Transverse colon (tissue), 4 donors: ENCODE measurements at regions not wholly inside any gene's neighbourhood (a gene's known extent, or its start where the extent isn't known, plus 50 kb on each side); places are given as distances from the start of the nearest gene placed in this dataset.

Experiments
- DNase-seq: peaks from one replicate; pipeline ENCODE4 v3.0.0-alpha.2; 2019
- H3K27ac ChIP-seq, 4 donors: fragments of 200-600 bp; sonication (generic); 2 replicates each; pipeline ENCODE4 v1.5.1; 2016 to 2018; ENCODE audit warnings: inconsistent platforms in 4 of 4
- H3K27me3 ChIP-seq: fragments of 200-600 bp; sonication (generic); 2 replicates; pipeline ENCODE4 v1.5.1; 2017; ENCODE audit warnings: inconsistent platforms
- H3K36me3 ChIP-seq, 4 donors: fragments of 200-600 bp; sonication (generic); 2 replicates each; pipeline ENCODE4 v1.5.1; 2017 to 2019; ENCODE audit warnings: inconsistent platforms in 4 of 4
- H3K4me1 ChIP-seq, 4 donors: fragments of 200-600 bp; sonication (generic); 2 replicates each; pipeline ENCODE4 v1.5.1; 2017 to 2020; ENCODE audit warnings: inconsistent platforms in 4 of 4
- H3K4me3 ChIP-seq, 4 donors: fragments of 200-600 bp; sonication (generic); 1 replicate in 1 of 4; 2 replicates in 3 of 4; pipeline versions ENCODE4 v1.5.1 to v1.6.1; 2017 to 2019; ENCODE audit warnings: inconsistent platforms in 4 of 4
- H3K9me3 ChIP-seq, 2 donors: fragments of 200-600 bp; sonication (generic); 2 replicates each; pipeline ENCODE4 v1.5.1; 2017 to 2019; ENCODE audit warnings: inconsistent platforms in 2 of 2
- CTCF ChIP-seq, 5 experiments: fragments of 200-600 bp in 3 of 5; fragments of 450-650 bp in 2 of 5; sonication (generic) in 3 of 5; IDR thresholded peaks; 1 replicate in 2 of 5; 2 replicates in 3 of 5; pipeline ENCODE4 v1.5.1; 2016 to 2017; ENCODE audit warnings: antibody characterized with exemption in 5 of 5, inconsistent platforms in 3 of 5, mild to moderate bottlenecking in 2 of 5, moderate library complexity in 1 of 5
- EP300 ChIP-seq: sonication (generic); formaldehyde crosslinking; IDR thresholded peaks from one replicate; pipeline ENCODE4 v1.6.1; 2017; ENCODE audit warnings: antibody characterized with exemption, low read depth
- POLR2A ChIP-seq: fragments of 450-650 bp; IDR thresholded peaks from one replicate; pipeline ENCODE4 v1.6.1; 2016; ENCODE audit warnings: antibody characterized with exemption, mild to moderate bottlenecking, moderate library complexity
- POLR2AphosphoS5 ChIP-seq, 3 donors: sonication (generic); formaldehyde crosslinking; IDR thresholded peaks; one replicate each; pipeline ENCODE4 v1.6.1; 2016; ENCODE audit warnings: antibody characterized with exemption in 3 of 3
- WGBS, 2 donors: methylation state at CpG; one replicate each; pipeline ENCODE4 v1.1.5; 2018; ENCODE audit warnings: low coverage in 1 of 2; 5-methylcytosine and 5-hydroxymethylcytosine counted together
- in situ Hi-C, 4 donors: fragments of 200-750 bp; cut with MboI; loops; one replicate each; pipeline versions ENCODE4 v1.15.0 to v1.15.1; 2017; ENCODE audit warnings: low sequenced_read_pairs in 3 of 4, low pct_ligation_motif_present in 1 of 4, low pct_unique_long_range_greater_than_20kb in 1 of 4
- intact Hi-C: fragments of 100-400 bp; cut with DNase I; formaldehyde crosslinking; loops from one replicate; pipeline ENCODE4 v1.15.1; 2023; ENCODE audit warnings: low total_unique reads

GRCh38 chr2:62296034-62296831 lies 100.3 kb downstream of the B3GNT2 start:
- in situ Hi-C loops (no loop called here), intact Hi-C loops (no loop called here)
- Histone ChIP-seq H3K4me3 (no peak overlapping the region), H3K27me3 (no peaks in the 10 kb centered on the region), H3K9me3 (no peaks in the 10 kb centered on the region), H3K4me1 (peaks cover 21 to 53% (median 39%) of the 10 kb centered on the region in 4 donors), H3K27ac (no peak overlapping the region), H3K36me3 (no peaks in the 10 kb centered on the region)
- TF ChIP-seq EP300 (no peak), CTCF (IDR thresholded peaks at IDR 0.05) (no peak), POLR2A (no peak), POLR2AphosphoS5 (IDR thresholded peaks at IDR 0.05) (no peak)
- DNase-seq, result no peak
- 73 to 84% methylated on average over 7 to 19 of the region's 19 CpGs for WGBS, 2 donors

GRCh38 chr2:62293490-62294271 lies 97.8 kb downstream of the B3GNT2 start:
- peak overlapping the region in 1 of 4 donors; percentile 25 for H3K4me3 ChIP-seq
- intact Hi-C loops, result loop anchor here (5.0 kb wide), 1 partner anchor 96 kb away; the partner anchor contains the start of gene B3GNT2
- no peaks in the 10 kb centered on the region for H3K9me3 ChIP-seq
- H3K27me3 ChIP-seq, result no peaks in the 10 kb centered on the region
- in situ Hi-C loops, result no loop called here
- H3K36me3 ChIP-seq, result no peaks in the 10 kb centered on the region
- H3K4me1 ChIP-seq, result peaks cover 21 to 53% (median 39%) of the 10 kb centered on the region in 4 donors
- peak overlapping the region; percentile 81 to 88 (median 84) for H3K27ac ChIP-seq
- 39% methylated on average over 17 of the region's 18 CpGs; no CpG with 5 or more reads in 1 of the 2 donors for WGBS, 2 donors
- peak; percentile 92 for DNase-seq
- TF ChIP-seq POLR2A (no peak), POLR2AphosphoS5 (IDR thresholded peaks at IDR 0.05) (peak in 2 of 3 donors; percentile 8)

- intact Hi-C loops, result loop anchor here (5.0 kb wide), 1 partner anchor 96 kb away; the partner anchor contains the start of gene B3GNT2
- H3K4me1 ChIP-seq, result peaks cover 21 to 59% (median 39%) of the 10 kb centered on the region in 4 donors
- peak overlapping the region; percentile 81 to 88 (median 84) for H3K27ac ChIP-seq
- peak overlapping the region in 1 of 4 donors; percentile 25 for H3K4me3 ChIP-seq
- TF ChIP-seq EP300, result no peak
- no peak for TF ChIP-seq POLR2A
- no peak for TF ChIP-seq CTCF (IDR thresholded peaks at IDR 0.05)
- no peak for TF ChIP-seq POLR2AphosphoS5 (IDR thresholded peaks at IDR 0.05)
- 68 to 90% methylated on average over 2 to 5 of the region's 6 CpGs for WGBS, 2 donors
- no peaks in the 10 kb centered on the region for H3K36me3 ChIP-seq
- no peaks in the 10 kb centered on the region for H3K27me3 ChIP-seq
- in situ Hi-C loops, result no loop called here
- DNase-seq, result no peak
- H3K9me3 ChIP-seq, result no peaks in the 10 kb centered on the region
These were observed 97.2 kb downstream of the B3GNT2 start for GRCh38 chr2:62293151-62293489.

GRCh38 chr2:62292190-62292589 lies 96.3 kb downstream of the B3GNT2 start:
- in situ Hi-C loops, result no loop called here
- H3K4me3 ChIP-seq, result no peak overlapping the region
- TF ChIP-seq CTCF (IDR thresholded peaks at IDR 0.05) (no peak), POLR2AphosphoS5 (IDR thresholded peaks at IDR 0.05) (peak in 1 of 3 donors; percentile 15)
- DNase-seq, result peak; percentile 21
- H3K27ac ChIP-seq, result peak overlapping the region; percentile 81 to 88 (median 84)
- intact Hi-C loops, result loop anchor here (5.0 kb wide), 1 partner anchor 95 kb away; the partner anchor contains the start of gene B3GNT2
- H3K36me3 ChIP-seq, result no peaks in the 10 kb centered on the region
- H3K9me3 ChIP-seq, result no peaks in the 10 kb centered on the region
- H3K27me3 ChIP-seq, result no peaks in the 10 kb centered on the region
- peaks cover 21 to 62% (median 39%) of the 10 kb centered on the region in 4 donors for H3K4me1 ChIP-seq
- 26% methylated on average over 4 of the region's 4 CpGs; no CpG with 5 or more reads in 1 of the 2 donors for WGBS, 2 donors
